Forelimb muscle (tissue), 1 donor: ENCODE measurements at regions not wholly inside any gene's neighbourhood (a gene's known extent, or its start where the extent isn't known, plus 50 kb on each side); places are given as distances from the start of the nearest gene placed in this dataset.
"Not testable (repeated sequence)": the region's sequence is repeated elsewhere in the genome, so short reads cannot be mapped to it uniquely, and the experiment has no call there.

Source experiments
- DNase-seq: peaks from one replicate; pipeline ENCODE4 v3.0.0-alpha.2; 2013; ENCODE audit warnings: low read depth

- no peak for DNase-seq
Observed at GRCh38 chr14:28607661-28608060, 158.9 kb upstream of the FOXG1 start.

DNA sequence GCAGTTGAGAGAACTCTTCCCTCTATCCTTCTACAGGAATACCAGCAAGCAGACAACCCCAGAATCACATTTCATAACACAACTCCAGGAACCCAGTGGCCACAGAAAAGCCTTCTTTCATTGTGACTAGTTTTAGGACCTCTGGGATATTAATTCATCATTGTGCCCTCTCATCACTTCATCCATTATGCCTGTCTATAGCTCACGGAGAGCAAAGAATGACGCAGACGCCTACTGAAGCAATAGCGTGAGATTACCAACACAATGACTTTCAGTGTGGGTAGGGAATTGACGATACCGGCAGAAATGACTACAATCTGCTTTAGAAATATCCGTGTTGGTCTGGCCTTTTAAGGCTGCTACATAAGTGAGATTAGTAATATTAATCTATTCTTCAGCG is 158.1 kb upstream of the FOXG1 start:
- DNase-seq, result no peak

- peak; percentile 43 for DNase-seq
Observed at GRCh38 chr14:28608851-28609828, 157.4 kb upstream of the FOXG1 start.

DNA sequence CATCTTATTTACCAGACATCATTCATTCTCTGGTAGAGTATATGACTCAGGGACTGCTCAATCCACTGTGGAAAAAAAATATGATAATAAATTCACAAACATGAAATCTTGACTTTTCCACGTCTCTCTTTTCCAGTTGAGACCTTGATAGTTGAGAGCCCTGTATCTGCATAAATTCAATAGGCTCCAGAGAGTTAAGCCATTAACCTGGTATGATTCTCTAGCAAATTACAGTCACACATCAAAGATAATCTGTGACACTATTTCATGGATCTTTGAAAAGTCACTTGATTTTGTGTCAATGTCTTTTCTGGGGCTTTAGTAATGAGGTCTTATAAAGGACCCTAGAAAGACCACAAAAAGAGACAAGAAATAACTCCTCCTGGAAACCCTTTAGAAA is 154.2 kb upstream of the FOXG1 start:
- DNase-seq, result no peak

DNA sequence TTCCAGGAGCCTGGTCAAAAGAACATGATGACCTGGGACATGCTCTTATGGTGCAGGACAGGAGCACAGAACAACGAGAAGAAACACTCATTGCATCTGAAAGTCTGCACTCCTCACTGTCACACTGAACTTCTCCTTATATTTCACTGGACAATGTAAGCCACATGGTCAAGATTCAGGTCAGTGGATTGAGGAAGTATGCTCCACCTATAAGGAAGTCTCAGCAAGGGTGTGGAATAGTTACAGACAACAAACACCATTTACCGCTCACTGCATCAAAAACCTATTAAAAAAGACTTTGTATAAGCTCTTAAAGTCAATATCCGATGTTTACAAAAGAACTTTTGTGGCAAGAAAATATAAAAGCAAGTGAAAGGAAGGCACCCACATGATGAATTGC is 153.1 kb upstream of the FOXG1 start:
- no peak for DNase-seq

GRCh38 chr14:28626780-28627179 is 139.8 kb upstream of the FOXG1 start:
- no peak for DNase-seq

GRCh38 chr14:28629328-28630004 is 137.1 kb upstream of the FOXG1 start:
- no peak for DNase-seq

- DNase-seq, result no peak
Observed at GRCh38 chr14:28630100-28630499, 136.5 kb upstream of the FOXG1 start.

- DNase-seq, result peak; percentile 5
Observed at GRCh38 chr14:28635387-28635786, 131.2 kb upstream of the FOXG1 start.

DNA sequence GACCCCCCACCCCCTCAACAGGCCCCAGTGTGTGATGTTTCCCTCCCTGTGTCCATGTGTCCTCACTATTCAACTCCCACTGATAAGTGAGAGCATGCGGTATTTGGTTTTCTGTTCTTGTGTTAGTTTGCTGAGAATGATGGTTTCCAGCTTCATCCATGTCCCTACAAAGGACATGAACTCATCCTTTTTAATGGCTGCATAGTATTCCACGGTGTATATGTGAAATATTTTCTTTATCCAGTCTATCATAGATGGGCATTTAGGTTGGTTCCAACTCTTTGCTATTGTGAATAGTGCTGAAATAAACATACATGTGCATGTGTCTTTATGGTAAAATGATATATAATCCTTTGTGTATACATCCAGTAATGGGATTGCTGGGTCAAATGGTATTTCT is 130.8 kb upstream of the FOXG1 start:
- not testable (repeated sequence) for DNase-seq

DNA sequence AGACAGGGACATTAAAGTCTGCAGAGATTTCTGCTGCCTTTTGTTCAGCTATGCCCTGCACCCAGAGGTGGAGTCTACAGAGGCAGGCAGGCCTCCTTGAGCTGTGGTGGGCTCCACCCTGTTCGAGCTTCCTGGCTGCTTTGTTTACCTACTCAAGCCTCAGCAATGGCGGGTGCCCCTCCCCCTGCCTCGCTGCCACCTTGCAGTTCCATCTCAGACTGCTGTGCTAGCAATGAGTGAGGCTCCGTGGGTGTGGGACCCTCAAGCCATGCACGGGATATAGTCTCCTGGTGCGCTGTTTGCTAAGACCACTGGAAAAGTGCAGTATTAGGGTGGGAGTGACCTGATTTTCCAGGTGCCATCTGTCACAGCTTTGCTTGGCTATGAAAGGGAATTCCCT is 125.4 kb upstream of the FOXG1 start:
- not testable (repeated sequence) for DNase-seq

DNA sequence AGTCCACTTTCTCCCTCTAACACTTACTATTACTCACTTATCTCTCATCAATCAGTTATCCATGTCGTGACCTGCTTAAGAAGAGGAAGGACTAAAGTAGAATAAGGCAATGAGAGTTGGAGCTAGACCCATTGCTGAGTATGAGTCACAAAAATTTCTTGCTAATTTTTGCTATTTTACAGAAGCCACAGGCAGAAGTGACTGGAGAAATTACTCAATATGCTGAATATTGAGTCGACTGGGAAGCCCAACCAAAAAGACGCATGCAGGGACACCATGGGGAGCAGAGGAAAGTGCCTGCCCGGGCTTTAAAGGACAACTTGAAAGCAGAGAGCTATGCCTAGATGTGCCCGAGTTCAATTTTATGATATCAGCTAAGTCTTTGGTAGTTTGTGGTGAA is 115.4 kb upstream of the FOXG1 start:
- DNase-seq, result no peak

DNA sequence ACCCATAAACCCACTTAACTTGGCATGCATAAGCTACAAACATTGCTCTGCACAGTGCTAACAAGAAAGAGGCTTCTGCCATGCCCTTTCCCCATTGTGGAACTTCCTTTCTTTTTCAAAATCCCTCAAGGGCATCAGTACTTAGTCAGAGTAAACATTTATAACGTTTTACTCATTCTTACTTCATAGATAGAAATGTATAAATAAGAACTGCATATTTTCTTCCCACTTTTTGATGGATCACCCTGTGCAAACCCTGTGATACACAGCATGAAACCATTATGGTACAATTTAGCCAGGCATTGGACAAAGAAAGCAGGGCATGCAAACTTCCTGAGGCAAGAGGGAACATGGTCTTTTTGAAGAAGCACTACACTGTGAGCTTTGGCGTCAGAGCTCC is 113.8 kb upstream of the FOXG1 start:
- DNase-seq, result no peak

GRCh38 chr14:28653521-28653920 is 113.1 kb upstream of the FOXG1 start:
- DNase-seq, result no peak

DNA sequence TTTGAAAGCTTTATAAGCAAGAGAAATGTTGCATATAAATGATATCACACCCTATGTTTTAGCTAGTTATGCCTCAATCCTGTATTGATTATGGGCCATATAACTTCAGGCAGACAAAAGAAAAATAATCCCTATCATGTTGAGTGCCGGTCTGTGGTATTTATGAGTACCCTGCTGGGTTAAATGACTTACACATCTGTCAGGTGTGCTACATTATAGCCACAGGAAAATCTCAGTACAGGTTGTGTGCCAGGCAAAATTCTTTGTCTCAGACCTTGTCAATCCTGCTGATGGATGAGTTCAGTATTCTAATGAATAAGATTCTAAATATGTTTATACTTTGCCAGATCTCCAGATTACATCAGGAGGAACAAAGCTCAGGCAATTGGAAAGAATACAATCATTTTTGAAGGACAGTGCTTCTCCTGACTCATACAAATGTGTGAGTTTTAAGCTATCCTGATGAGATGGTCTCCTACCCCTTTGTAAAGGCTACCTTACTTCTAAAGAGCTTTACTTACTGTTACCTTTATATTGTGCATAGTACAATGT is 109.8 kb upstream of the FOXG1 start:
- no peak for DNase-seq

DNA sequence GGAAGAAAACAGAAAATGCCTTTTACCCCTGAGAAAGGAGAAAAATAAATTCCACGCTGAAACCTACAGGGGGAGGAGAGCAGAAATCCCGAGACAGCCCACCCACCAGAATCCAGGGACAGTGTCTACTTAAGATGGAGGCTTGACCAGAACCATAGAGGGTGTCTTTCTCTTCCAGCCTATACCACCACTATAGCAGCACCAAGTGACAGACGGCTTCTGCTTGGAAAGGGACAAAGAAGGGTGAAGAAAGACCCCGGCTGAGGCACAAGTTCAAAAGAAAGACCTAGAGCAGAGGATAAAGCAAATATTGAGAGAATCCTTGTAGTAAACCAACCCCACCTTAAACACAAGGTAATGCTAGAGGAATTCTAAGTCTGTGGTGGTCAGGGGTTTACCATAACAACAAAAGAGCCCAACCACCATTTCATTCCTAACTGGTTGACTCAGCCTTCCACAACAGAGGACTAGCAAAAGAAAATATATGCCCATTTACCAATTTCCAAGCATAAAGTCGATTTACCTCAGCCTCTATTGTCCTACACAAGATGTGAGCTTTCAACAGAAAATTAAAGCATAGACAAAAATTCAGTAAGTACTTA is 105.3 kb upstream of the FOXG1 start:
- no peak for DNase-seq

DNA sequence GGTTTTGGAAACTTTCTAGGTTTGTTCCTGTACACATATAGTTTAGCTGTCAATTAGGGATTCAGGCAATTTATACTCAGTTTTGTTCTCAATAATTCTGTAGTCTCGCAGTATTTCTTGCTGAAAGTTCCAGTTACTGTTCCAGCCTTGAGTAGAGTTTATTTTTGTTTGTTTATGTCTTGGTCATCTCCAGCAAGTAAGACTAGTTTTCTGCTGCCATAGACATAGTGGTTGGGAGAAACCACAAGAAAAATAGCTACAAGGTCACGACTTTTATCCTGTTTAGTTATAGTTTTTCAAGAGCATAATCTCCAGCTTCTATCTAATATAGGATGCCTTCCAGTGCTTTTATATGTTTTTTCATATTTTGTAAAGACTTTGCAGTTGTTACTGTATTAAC is 99.6 kb upstream of the FOXG1 start:
- no peak for DNase-seq

DNA sequence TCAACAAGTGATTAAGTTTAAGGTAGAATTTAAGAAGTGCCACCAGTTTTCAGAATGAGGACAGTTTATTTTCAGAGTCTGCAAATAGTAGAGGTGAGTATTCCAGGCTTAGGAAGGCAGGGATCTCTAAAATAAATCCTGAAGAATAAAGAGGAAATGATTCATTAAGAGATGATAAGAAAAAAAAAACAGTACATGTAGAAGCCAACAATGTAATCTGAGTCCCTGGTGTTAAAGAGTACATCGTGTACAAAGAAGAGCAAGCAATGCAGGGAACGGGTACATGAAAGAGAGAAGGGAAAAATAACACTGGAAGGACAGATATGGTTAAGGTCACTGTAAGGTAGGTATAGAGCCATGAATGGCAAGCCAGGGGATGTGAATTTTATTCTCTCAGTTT is 95.2 kb upstream of the FOXG1 start:
- DNase-seq, result no peak

- DNase-seq, result no peak
Observed at GRCh38 chr14:28673056-28673455, 93.5 kb upstream of the FOXG1 start.

- DNase-seq, result no peak
Observed at GRCh38 chr14:28676479-28676878, 90.1 kb upstream of the FOXG1 start.

- no peak for DNase-seq
Observed at GRCh38 chr14:28677381-28677780, 89.2 kb upstream of the FOXG1 start.

DNA sequence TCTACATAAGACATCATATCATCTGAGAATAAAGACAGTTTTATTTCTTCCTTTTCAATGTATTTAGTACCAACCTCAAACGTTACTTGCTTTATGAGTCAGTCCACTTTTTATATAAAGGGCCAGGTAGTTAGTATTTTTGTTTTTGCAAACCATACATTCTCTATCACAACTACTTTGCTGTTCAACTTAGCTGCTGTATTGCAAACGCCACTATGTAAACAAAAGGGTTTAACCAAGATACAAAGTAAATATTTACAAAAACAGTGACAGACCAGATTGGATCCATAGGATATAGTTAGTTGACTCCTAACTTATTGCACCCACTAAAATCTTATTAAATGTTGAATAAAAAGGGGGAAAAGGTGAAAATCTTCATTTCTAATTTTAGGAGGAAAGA is 87.7 kb upstream of the FOXG1 start:
- DNase-seq, result no peak
